ENCODE measurements at regions not wholly inside any gene's neighbourhood (a gene's known extent, or its start where the extent isn't known, plus 50 kb on each side); places are given as distances from the start of the nearest gene placed in this dataset.

DNA sequence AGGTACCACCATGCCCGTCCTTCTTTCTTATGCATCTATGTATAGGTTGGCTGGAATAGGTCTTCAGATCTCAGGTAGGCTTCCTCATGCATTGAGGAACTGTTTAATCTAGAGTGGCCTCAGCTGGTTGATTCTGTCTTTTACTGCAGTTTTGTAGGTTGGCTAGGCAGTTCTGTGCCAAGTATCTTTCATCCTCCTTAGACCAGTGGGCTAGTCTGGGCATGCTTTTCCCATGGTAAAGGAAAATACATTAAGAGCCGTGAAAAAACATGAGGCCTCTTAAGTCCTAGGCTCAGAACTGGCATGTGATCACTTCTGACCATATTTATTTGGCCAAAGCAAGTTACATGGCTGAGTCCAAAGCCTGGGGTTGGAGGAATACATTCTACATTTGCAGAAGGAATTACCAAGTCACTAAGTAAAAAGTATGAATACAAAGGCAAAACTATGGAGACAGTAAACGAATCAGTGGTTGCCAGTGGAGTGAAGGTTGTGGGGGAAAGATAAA, 137.3 kb downstream of the WIF1 start:
- ATAC-seq: no peak
- FAIRE-seq: no peak
- no peaks in the 10 kb centered on the region for H3K27me3 ChIP-seq (replicated peaks in 1 of 2; ENCODE audit: control insufficient read depth in 2 of 2, insufficient read depth in 2 of 2, low read length in 1 of 2)
- TF ChIP-seq NFIC (IDR thresholded peaks at IDR 0.05; ENCODE audit: low read depth, low read length) (no peak), HDGF (IDR thresholded peaks at IDR 0.05) (no peak), POLR2AphosphoS2 (IDR thresholded peaks at IDR 0.05; ENCODE audit: low read depth, low read length) (no peak), RFX5 (IDR thresholded peaks at IDR 0.05; ENCODE audit: low read depth, low read length) (no peak), NR2C1 (IDR thresholded peaks at IDR 0.05) (no peak), MYB (IDR thresholded peaks at IDR 0.05; ENCODE audit: borderline replicate concordance, low read depth, low read length) (no peak), BACH1 (IDR thresholded peaks at IDR 0.05; ENCODE audit: borderline replicate concordance) (no peak), JUND (IDR thresholded peaks at IDR 0.05; ENCODE audit: low read depth, low read length) (no peak), TAF1 (IDR thresholded peaks at IDR 0.05; ENCODE audit: borderline replicate concordance, low read depth, low read length) (no peak), CREM (IDR thresholded peaks at IDR 0.05; ENCODE audit: low read depth) (no peak)
- TF ChIP-seq, protein P1, sequence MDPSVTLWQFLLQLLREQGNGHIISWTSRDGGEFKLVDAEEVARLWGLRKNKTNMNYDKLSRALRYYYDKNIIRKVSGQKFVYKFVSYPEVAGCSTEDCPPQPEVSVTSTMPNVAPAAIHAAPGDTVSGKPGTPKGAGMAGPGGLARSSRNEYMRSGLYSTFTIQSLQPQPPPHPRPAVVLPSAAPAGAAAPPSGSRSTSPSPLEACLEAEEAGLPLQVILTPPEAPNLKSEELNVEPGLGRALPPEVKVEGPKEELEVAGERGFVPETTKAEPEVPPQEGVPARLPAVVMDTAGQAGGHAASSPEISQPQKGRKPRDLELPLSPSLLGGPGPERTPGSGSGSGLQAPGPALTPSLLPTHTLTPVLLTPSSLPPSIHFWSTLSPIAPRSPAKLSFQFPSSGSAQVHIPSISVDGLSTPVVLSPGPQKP (IDR thresholded peaks at IDR 0.05; ENCODE audit: low read depth, low read length): no peak
- H4K20me1 ChIP-seq (ENCODE audit: control insufficient read depth, insufficient read depth): no peaks in the 10 kb centered on the region
- SMC1A ChIA-PET (ENCODE audit: uncharacterized antibody, unreplicated experiment): no interaction called here
- H3K36me3 ChIP-seq (ENCODE audit: control insufficient read depth in 2 of 2, insufficient read depth in 2 of 2, low read length in 1 of 2): no peaks in the 10 kb centered on the region
- H3K4me3 ChIP-seq: no peak overlapping the region
- DNase-seq (ENCODE audit: low read depth, low spot score): no peak
- 8% methylated on average over 3 of the region's 3 CpGs for WGBS (ENCODE audit: insufficient coverage, insufficient replicate concordance, low lambda C conversion rate, missing lambda C conversion rate)
- no peak overlapping the region for H3K4me2 ChIP-seq (ENCODE audit: control insufficient read depth, insufficient read depth)
- intact Hi-C loops (cut with micrococcal nuclease; ENCODE audit: unreplicated experiment): no loop called here
- no peak overlapping the region for H3K27ac ChIP-seq (ENCODE audit: control insufficient read depth, insufficient read depth)
- CTCF ChIA-PET: no interaction called here
- no peaks in the 10 kb centered on the region for H3K79me2 ChIP-seq (ENCODE audit: control insufficient read depth, insufficient read depth, low read length)
- RAD21 ChIA-PET (ENCODE audit: unreplicated experiment): no interaction called here
- no peak overlapping the region for H2AFZ ChIP-seq (ENCODE audit: control insufficient read depth, low read depth, low read length)
- in situ Hi-C loops (cut with MboI): no loop called here
- H3K9ac ChIP-seq (ENCODE audit: control insufficient read depth, insufficient read depth, low read length): no peak overlapping the region
- H3K9me3 ChIP-seq (replicated peaks; ENCODE audit: control insufficient read depth, insufficient read depth, low read length): peaks cover 3% of the 10 kb centered on the region; the same call in 1 of the 3 replicates
- POLR2A ChIA-PET: no interaction called here
- BruUV-seq (replicated peaks): no TSS peak
- H3K4me1 ChIP-seq (ENCODE audit: control insufficient read depth, insufficient read depth, low read length): no peaks in the 10 kb centered on the region
